AG09319 (cell line): ENCODE measurements at regions not wholly inside any gene's neighbourhood (a gene's known extent, or its start where the extent isn't known, plus 50 kb on each side); places are given as distances from the start of the nearest gene placed in this dataset.
A peak's percentile ranks its signal among the peaks of the same experiment; 100 is the strongest.

Experiments
- DNase-seq: peaks from one replicate; pipeline ENCODE4 v3.0.0-alpha.2; 2010; ENCODE audit warnings: low read depth; ENCODE audit errors: extremely low read depth
- CTCF ChIP-seq: IDR thresholded peaks from 2 replicates; pipeline ENCODE4 v1.5.1; 2011; ENCODE audit warnings: low read depth, mild to moderate bottlenecking, inconsistent platforms, low read length, moderate library complexity

- no peak for DNase-seq
- no peak for TF ChIP-seq CTCF
These were observed 179.5 kb downstream of the REEP3 start for GRCh38 chr10:63700631-63701156.

DNA sequence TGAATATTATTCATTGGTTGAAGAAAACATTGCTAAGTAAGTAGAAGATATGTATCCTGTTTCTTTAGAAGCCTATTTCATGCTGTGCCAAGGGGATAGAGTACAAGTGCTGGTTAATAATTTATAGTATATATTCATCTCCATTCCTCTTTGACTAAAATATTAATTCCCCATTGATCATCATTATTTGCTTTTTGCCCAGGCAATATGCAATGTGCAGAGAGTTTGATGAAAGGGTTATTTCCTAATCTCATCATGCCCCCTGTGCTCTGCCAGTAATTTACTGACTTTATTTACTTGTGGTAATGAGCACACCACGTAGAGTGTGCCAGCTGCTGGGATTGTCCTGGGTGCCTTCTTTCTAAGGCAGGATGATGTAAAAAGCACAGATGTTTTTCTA is 180.9 kb downstream of the REEP3 start:
- TF ChIP-seq CTCF: no peak
- DNase-seq: no peak

DNA sequence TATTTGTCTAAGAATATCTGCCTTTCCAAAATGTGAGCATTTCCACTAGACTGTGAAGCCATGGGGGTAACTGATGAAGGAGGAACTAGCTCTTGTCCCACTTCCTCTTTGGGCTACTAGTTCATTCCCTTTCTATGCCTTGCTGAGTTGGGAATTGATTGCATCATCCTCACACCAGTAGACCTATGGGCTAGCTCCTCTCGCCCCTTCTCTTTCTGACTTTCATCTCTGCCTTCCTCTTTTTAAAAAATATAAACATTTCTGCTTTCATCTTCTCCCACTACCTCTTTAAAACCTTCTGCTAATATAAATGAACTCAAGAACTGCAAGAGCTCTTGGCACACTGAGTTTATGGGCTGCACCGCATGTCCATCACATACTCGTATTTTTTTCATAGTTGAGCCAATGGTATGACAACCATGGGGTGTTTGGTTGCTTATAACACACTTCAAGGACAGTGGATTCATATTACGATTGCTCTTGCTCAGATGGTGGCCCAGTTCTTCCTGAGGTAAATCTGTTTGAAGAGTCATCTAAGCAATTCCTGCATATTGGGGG is 182.0 kb downstream of the REEP3 start:
- DNase-seq: no peak
- TF ChIP-seq CTCF: no peak

- TF ChIP-seq CTCF: no peak
- no peak for DNase-seq
These were observed 182.6 kb downstream of the REEP3 start for GRCh38 chr10:63703740-63704345.

GRCh38 chr10:63707254-63707910 is 186.2 kb downstream of the REEP3 start:
- DNase-seq: peak; percentile 89
- no peak for TF ChIP-seq CTCF

GRCh38 chr10:63708421-63708820 is 187.2 kb downstream of the REEP3 start:
- TF ChIP-seq CTCF: no peak
- DNase-seq: no peak

DNA sequence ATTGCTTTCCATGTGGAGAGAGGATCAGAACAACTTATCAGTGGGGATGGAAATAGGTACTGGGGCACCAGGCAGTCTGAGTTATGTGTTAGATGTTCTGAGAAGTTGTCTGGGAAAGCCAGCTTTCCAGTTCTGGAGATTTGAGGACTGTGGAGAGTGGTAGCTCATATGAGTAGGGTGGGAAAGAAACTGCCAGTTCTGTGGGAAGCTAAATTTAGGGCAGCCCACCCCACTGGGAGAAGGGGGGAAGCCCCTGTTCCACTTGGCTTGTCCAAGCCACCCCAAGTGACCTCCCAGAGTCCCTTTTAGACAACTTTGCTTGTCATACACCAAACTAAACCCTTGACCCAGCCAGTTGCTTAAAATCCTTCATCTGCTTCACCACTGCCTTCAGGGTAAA is 189.5 kb downstream of the REEP3 start:
- no peak for TF ChIP-seq CTCF
- DNase-seq: no peak
